OCI-LY7 (cell line): ENCODE measurements at regions not wholly inside any gene's neighbourhood (a gene's known extent, or its start where the extent isn't known, plus 50 kb on each side); places are given as distances from the start of the nearest gene placed in this dataset.

Experiments
- CTCF ChIP-seq: fragments of 200-600 bp; sonication (generic); conservative IDR thresholded peaks from 2 replicates; pipeline ENCODE4 v1.5.1; 2014; ENCODE audit warnings: mild to moderate bottlenecking, antibody characterized with exemption, low read length, moderate library complexity, mixed read lengths
- EZH2phosphoT487 ChIP-seq: fragments of 200-600 bp; sonication (generic); IDR thresholded peaks from 2 replicates; pipeline ENCODE4 v1.6.1; 2018; ENCODE audit warnings: low read depth, borderline replicate concordance, mild to moderate bottlenecking, mixed run types, antibody characterized with exemption, low read length, moderate library complexity, mixed read lengths

GRCh38 chr11:88435415-88435814 lies 97.9 kb upstream of the CTSC start:
- TF ChIP-seq CTCF = no peak
- no peak for TF ChIP-seq EZH2phosphoT487
